ENCODE measurements at regions not wholly inside any gene's neighbourhood (a gene's known extent, or its start where the extent isn't known, plus 50 kb on each side); places are given as distances from the start of the nearest gene placed in this dataset.

- POLR2A ChIA-PET: no interaction called here
- Histone ChIP-seq H3K27ac (ENCODE audit: extremely low read depth, low read depth, low read length) (no peak overlapping the region), H3K4me1 (ENCODE audit: control insufficient read depth, insufficient read depth, low read length) (no peaks in the 10 kb centered on the region), H3K9me3 (ENCODE audit: control insufficient read depth, insufficient read depth, low read depth, low read length) (no peaks in the 10 kb centered on the region), H3K4me3 (ENCODE audit: low read depth, low read length) (no peak overlapping the region), H3K36me3 (ENCODE audit: control insufficient read depth in 2 of 2, insufficient read depth in 1 of 2, low read length in 2 of 2) (no peaks in the 10 kb centered on the region)
- TF ChIP-seq ZNF239 (tag by site-specific recombination; IDR thresholded peaks at IDR 0.05): no peak
- TF ChIP-seq SCRT2 (tag by site-specific recombination; IDR thresholded peaks at IDR 0.05): 0 out of 2 replicates have a peak, but pooled peaks have one; percentile 2
- CTCF ChIA-PET: interaction anchor here (1.0 to 2.2 kb wide), 2 partner anchors 9 to 11 kb away, joined by 3 to 7 read pairs; no protein-coding TSS in a partner anchor
Measured at GRCh38 chr1:208643005-208643597, 398.9 kb upstream of the PLXNA2 start.

GRCh38 chr1:208644401-208645160 lies 400.4 kb upstream of the PLXNA2 start:
- H3K9me3 ChIP-seq (ENCODE audit: control insufficient read depth, insufficient read depth, low read depth, low read length): no peaks in the 10 kb centered on the region
- no peak overlapping the region for H3K4me3 ChIP-seq (ENCODE audit: low read depth, low read length)
- no peak overlapping the region for H3K27ac ChIP-seq (ENCODE audit: extremely low read depth, low read depth, low read length)
- CTCF ChIA-PET: interaction anchor here (0.7 to 2.2 kb wide), 2 partner anchors 8 to 539 kb away, joined by 4 to 7 read pairs; no protein-coding TSS in a partner anchor
- no peaks in the 10 kb centered on the region for H3K4me1 ChIP-seq (ENCODE audit: control insufficient read depth, insufficient read depth, low read length)
- H3K36me3 ChIP-seq (ENCODE audit: control insufficient read depth in 2 of 2, insufficient read depth in 1 of 2, low read length in 2 of 2): no peaks in the 10 kb centered on the region
- no peak for TF ChIP-seq ZNF311 (tag by site-specific recombination; IDR thresholded peaks at IDR 0.05; ENCODE audit: borderline replicate concordance)
- TF ChIP-seq ZNF510 (tag by site-specific recombination; IDR thresholded peaks at IDR 0.05; ENCODE audit: insufficient replicate concordance): no peak
- TF ChIP-seq ZNF777 (tag by site-specific recombination; IDR thresholded peaks at IDR 0.05; ENCODE audit: borderline replicate concordance): no peak
- no peak for TF ChIP-seq RBAK (tag by site-specific recombination; IDR thresholded peaks at IDR 0.05)
- no peak for TF ChIP-seq PRDM10 (tag by site-specific recombination; IDR thresholded peaks at IDR 0.05)
- no peak for TF ChIP-seq ZNF596 (tag by site-specific recombination; IDR thresholded peaks at IDR 0.05)
- no peak for TF ChIP-seq ZNF585B (tag by site-specific recombination; IDR thresholded peaks at IDR 0.05)
- TF ChIP-seq BCL11B (tag by site-specific recombination; IDR thresholded peaks at IDR 0.05; ENCODE audit: low read depth): no peak
- TF ChIP-seq KLF16 (tag by site-specific recombination; IDR thresholded peaks at IDR 0.05): no peak
- TF ChIP-seq ZNF473 (tag by site-specific recombination; IDR thresholded peaks at IDR 0.05): no peak
- TF ChIP-seq SP3 (tag by site-specific recombination; IDR thresholded peaks at IDR 0.05): no peak
- TF ChIP-seq ZNF398 (tag by site-specific recombination; IDR thresholded peaks at IDR 0.05): no peak
- TF ChIP-seq ZNF148 (tag by site-specific recombination; IDR thresholded peaks at IDR 0.05; ENCODE audit: borderline replicate concordance): no peak
- no peak for TF ChIP-seq ATF2 (tag by site-specific recombination; IDR thresholded peaks at IDR 0.05; ENCODE audit: low read depth)
- TF ChIP-seq ZNF701 (tag by site-specific recombination; IDR thresholded peaks at IDR 0.05): no peak
- no peak for TF ChIP-seq MEIS1 (CRISPR knock-in tag; IDR thresholded peaks at IDR 0.05; ENCODE audit: borderline replicate concordance)
- no peak for TF ChIP-seq ZNF114 (tag by site-specific recombination; IDR thresholded peaks at IDR 0.05)
- POLR2A ChIA-PET: interaction anchor here (0.6 kb wide), 1 partner anchor 757 kb away, joined by 3 read pairs; no protein-coding TSS in a partner anchor
